Esophagus muscularis mucosa (tissue), 4 donors: ENCODE measurements at regions not wholly inside any gene's neighbourhood (a gene's known extent, or its start where the extent isn't known, plus 50 kb on each side); places are given as distances from the start of the nearest gene placed in this dataset.

ENCODE experiments used
- DNase-seq: peaks from one replicate; pipeline ENCODE4 v3.0.0-alpha.2; 2017; ENCODE audit errors: extremely low spot score
- H3K27ac ChIP-seq, 4 donors: fragments of 200-600 bp; sonication (generic); replicated peaks in 1 of 4; 1 replicate in 3 of 4; 2 replicates in 1 of 4; pipeline ENCODE4 v1.5.1; 2016 to 2019; ENCODE audit warnings: mild to moderate bottlenecking in 1 of 4
- H3K27me3 ChIP-seq, 4 donors: fragments of 200-600 bp; sonication (generic); one replicate each; pipeline versions ENCODE4 v1.5.1 to v1.6.0; 2016 to 2019
- H3K36me3 ChIP-seq, 4 donors: fragments of 200-600 bp; sonication (generic); one replicate each; pipeline ENCODE4 v1.5.1; 2016 to 2019
- H3K4me1 ChIP-seq, 4 donors: fragments of 200-600 bp; sonication (generic); one replicate each; pipeline ENCODE4 v1.5.1; 2016 to 2019
- H3K4me3 ChIP-seq, 4 donors: fragments of 200-600 bp; sonication (generic); 1 replicate in 2 of 4; 2 replicates in 2 of 4; pipeline ENCODE4 v1.5.1; 2016 to 2019; ENCODE audit warnings: mild to moderate bottlenecking in 4 of 4, moderate library complexity in 1 of 4
- H3K9me3 ChIP-seq, 4 donors: fragments of 200-600 bp; sonication (generic); 1 replicate in 3 of 4; 2 replicates in 1 of 4; pipeline ENCODE4 v1.5.1; 2016 to 2019
- CTCF ChIP-seq, 3 experiments: fragments of 200-600 bp in 2 of 3; fragments of 450-650 bp in 1 of 3; sonication (generic) in 2 of 3; IDR thresholded peaks; one replicate each; pipeline ENCODE4 v1.5.1; 2017 to 2019; ENCODE audit warnings: antibody characterized with exemption in 3 of 3, mild to moderate bottlenecking in 2 of 3, moderate library complexity in 1 of 3
- EP300 ChIP-seq: sonication (generic); formaldehyde crosslinking; IDR thresholded peaks from one replicate; pipeline ENCODE4 v1.6.1; 2017; ENCODE audit warnings: antibody characterized with exemption
- POLR2A ChIP-seq: fragments of 450-650 bp; IDR thresholded peaks from one replicate; pipeline ENCODE4 v1.6.1; 2017; ENCODE audit warnings: antibody characterized with exemption, moderate library complexity, mild to moderate bottlenecking, low read depth
- POLR2AphosphoS5 ChIP-seq, 2 donors: sonication (generic); formaldehyde crosslinking; IDR thresholded peaks; one replicate each; pipeline ENCODE4 v1.6.1; 2017; ENCODE audit warnings: antibody characterized with exemption in 2 of 2
- WGBS: methylation state at CpG from one replicate; pipeline ENCODE4 v1.1.5; 2018; 5-methylcytosine and 5-hydroxymethylcytosine counted together
- intact Hi-C: fragments of 100-400 bp; cut with DNase I; formaldehyde crosslinking; loops from one replicate; pipeline ENCODE4 v1.15.1; 2023

GRCh38 chr2:34738691-34739090 lies 1139.6 kb upstream of the FAM98A start:
- Histone ChIP-seq H3K27me3 (no peaks in the 10 kb centered on the region), H3K27ac (no peak overlapping the region), H3K4me1 (no peaks in the 10 kb centered on the region), H3K9me3 (no peaks in the 10 kb centered on the region), H3K36me3 (no peaks in the 10 kb centered on the region), H3K4me3 (no peak overlapping the region)
- 53% methylated on average over 3 of the region's 3 CpGs for WGBS
- DNase-seq, result no peak
- intact Hi-C loops, result no loop called here
- TF ChIP-seq POLR2A (no peak), CTCF (IDR thresholded peaks at IDR 0.05) (no peak), POLR2AphosphoS5 (IDR thresholded peaks at IDR 0.05) (no peak), EP300 (no peak)

GRCh38 chr2:34737146-34737545 lies 1138.0 kb upstream of the FAM98A start:
- 67% methylated on average over 3 of the region's 3 CpGs for WGBS
- Histone ChIP-seq H3K36me3 (no peaks in the 10 kb centered on the region), H3K27me3 (no peaks in the 10 kb centered on the region), H3K4me3 (no peak overlapping the region), H3K9me3 (no peaks in the 10 kb centered on the region), H3K27ac (no peak overlapping the region), H3K4me1 (no peaks in the 10 kb centered on the region)
- intact Hi-C loops, result no loop called here
- no peak for DNase-seq
- TF ChIP-seq EP300 (no peak), CTCF (IDR thresholded peaks at IDR 0.05) (no peak), POLR2A (no peak), POLR2AphosphoS5 (IDR thresholded peaks at IDR 0.05) (no peak)

- no peak for DNase-seq
- 63% methylated on average over 2 of the region's 2 CpGs for WGBS
Measured at GRCh38 chr2:34736482-34736881, 1137.4 kb upstream of the FAM98A start.

GRCh38 chr2:34734662-34735061 lies 1135.6 kb upstream of the FAM98A start:
- TF ChIP-seq CTCF (IDR thresholded peaks at IDR 0.05) (no peak), POLR2AphosphoS5 (IDR thresholded peaks at IDR 0.05) (no peak), EP300 (no peak), POLR2A (no peak)
- Histone ChIP-seq H3K4me1 (no peaks in the 10 kb centered on the region), H3K36me3 (no peaks in the 10 kb centered on the region), H3K9me3 (no peaks in the 10 kb centered on the region), H3K27ac (no peak overlapping the region), H3K27me3 (no peaks in the 10 kb centered on the region), H3K4me3 (no peak overlapping the region)
- DNase-seq, result no peak
- intact Hi-C loops, result no loop called here

More at GRCh38 chr2:34736482-34736881, 1137.4 kb upstream of the FAM98A start:
- Histone ChIP-seq H3K27me3 (no peaks in the 10 kb centered on the region), H3K4me3 (no peak overlapping the region), H3K27ac (no peak overlapping the region), H3K9me3 (no peaks in the 10 kb centered on the region), H3K36me3 (no peaks in the 10 kb centered on the region), H3K4me1 (no peaks in the 10 kb centered on the region)
- TF ChIP-seq POLR2A (no peak), POLR2AphosphoS5 (IDR thresholded peaks at IDR 0.05) (no peak), CTCF (IDR thresholded peaks at IDR 0.05) (no peak), EP300 (no peak)
- intact Hi-C loops, result no loop called here

GRCh38 chr2:34734042-34734441 lies 1134.9 kb upstream of the FAM98A start:
- Histone ChIP-seq H3K27me3 (no peaks in the 10 kb centered on the region), H3K4me3 (no peak overlapping the region), H3K9me3 (no peaks in the 10 kb centered on the region), H3K27ac (no peak overlapping the region), H3K36me3 (no peaks in the 10 kb centered on the region), H3K4me1 (no peaks in the 10 kb centered on the region)
- no peak for DNase-seq
- no peak for TF ChIP-seq CTCF (IDR thresholded peaks at IDR 0.05)
- TF ChIP-seq POLR2AphosphoS5 (IDR thresholded peaks at IDR 0.05), result no peak
- TF ChIP-seq POLR2A, result no peak
- TF ChIP-seq EP300, result no peak
- intact Hi-C loops, result no loop called here
- 71% methylated on average over 1 of the region's 1 CpG for WGBS
